Fibroblast of lung (primary cell): ENCODE measurements at regions not wholly inside any gene's neighbourhood (a gene's known extent, or its start where the extent isn't known, plus 50 kb on each side); places are given as distances from the start of the nearest gene placed in this dataset.

Experiments used
- EZH2 ChIP-seq: IDR thresholded peaks from 2 replicates; pipeline ENCODE4 v1.5.1; 2012; ENCODE audit warnings: low read length, control low read depth, mild to moderate bottlenecking; ENCODE audit errors: missing control alignments
- TF ChIP-seq, protein P1 (sequence below), 2 donors: IDR thresholded peaks in 1 of 2; conservative IDR thresholded peaks in 1 of 2; 1 replicate in 1 of 2; 2 replicates in 1 of 2; pipeline ENCODE4 v1.5.1; 2011 to 2012; ENCODE audit warnings: low read length in 2 of 2, control low read depth in 1 of 2, inconsistent platforms in 1 of 2, low read depth in 1 of 2, mild to moderate bottlenecking in 1 of 2

DNA sequence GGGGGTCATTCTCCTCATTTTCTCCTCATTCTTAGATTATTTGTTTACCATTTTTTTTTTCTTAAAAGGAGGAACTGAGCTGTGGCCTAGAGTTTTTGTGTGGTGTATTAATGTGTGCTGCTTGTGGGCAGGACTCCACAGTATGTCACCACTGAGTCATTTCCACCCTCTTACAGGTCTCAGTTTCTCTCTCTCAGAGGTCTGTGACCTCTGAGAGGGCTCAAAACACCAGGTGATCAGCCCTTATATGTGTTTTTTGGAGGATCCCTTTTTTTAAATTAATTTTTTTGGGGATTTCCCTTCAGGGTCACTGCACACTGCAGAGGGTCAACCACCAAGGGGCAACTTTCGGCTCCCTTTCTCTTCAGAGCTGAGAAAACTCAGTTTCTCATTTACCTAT, 166.4 kb downstream of the SUCNR1 start:
- TF ChIP-seq, protein P1, sequence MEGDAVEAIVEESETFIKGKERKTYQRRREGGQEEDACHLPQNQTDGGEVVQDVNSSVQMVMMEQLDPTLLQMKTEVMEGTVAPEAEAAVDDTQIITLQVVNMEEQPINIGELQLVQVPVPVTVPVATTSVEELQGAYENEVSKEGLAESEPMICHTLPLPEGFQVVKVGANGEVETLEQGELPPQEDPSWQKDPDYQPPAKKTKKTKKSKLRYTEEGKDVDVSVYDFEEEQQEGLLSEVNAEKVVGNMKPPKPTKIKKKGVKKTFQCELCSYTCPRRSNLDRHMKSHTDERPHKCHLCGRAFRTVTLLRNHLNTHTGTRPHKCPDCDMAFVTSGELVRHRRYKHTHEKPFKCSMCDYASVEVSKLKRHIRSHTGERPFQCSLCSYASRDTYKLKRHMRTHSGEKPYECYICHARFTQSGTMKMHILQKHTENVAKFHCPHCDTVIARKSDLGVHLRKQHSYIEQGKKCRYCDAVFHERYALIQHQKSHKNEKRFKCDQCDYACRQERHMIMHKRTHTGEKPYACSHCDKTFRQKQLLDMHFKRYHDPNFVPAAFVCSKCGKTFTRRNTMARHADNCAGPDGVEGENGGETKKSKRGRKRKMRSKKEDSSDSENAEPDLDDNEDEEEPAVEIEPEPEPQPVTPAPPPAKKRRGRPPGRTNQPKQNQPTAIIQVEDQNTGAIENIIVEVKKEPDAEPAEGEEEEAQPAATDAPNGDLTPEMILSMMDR (conservative IDR thresholded peaks at IDR 0.05 in 1 of 2, IDR thresholded peaks at IDR 0.05 in 1 of 2; ENCODE audit: low read depth in 1 of 2, low read length in 2 of 2): no peak
- TF ChIP-seq EZH2: no peak
